ENCODE measurements at regions not wholly inside any gene's neighbourhood (a gene's known extent, or its start where the extent isn't known, plus 50 kb on each side); places are given as distances from the start of the nearest gene placed in this dataset.
"Not testable (repeated sequence)": the region's sequence is repeated elsewhere in the genome, so short reads cannot be mapped to it uniquely, and the experiment has no call there.

GRCh38 chr5:118506217-118506852, 482.0 kb downstream of the DTWD2 start:
- in situ Hi-C loops (cut with HindIII; ENCODE audit: low sequenced_read_pairs): no loop called here

- in situ Hi-C loops (cut with HindIII; ENCODE audit: low sequenced_read_pairs): not testable (repeated sequence)
These were observed 486.1 kb downstream of the DTWD2 start for GRCh38 chr5:118502232-118502631.

- in situ Hi-C loops (cut with HindIII; ENCODE audit: low sequenced_read_pairs): no loop called here
These were observed 497.0 kb downstream of the DTWD2 start for GRCh38 chr5:118491351-118491750.

- in situ Hi-C loops (cut with HindIII; ENCODE audit: low sequenced_read_pairs): no loop called here
These were observed 501.6 kb downstream of the DTWD2 start for GRCh38 chr5:118486647-118487225.

GRCh38 chr5:118479285-118479684, 509.1 kb downstream of the DTWD2 start:
- in situ Hi-C loops (cut with HindIII; ENCODE audit: low sequenced_read_pairs): no loop called here

GRCh38 chr5:118478852-118479251, 509.5 kb downstream of the DTWD2 start:
- in situ Hi-C loops (cut with HindIII; ENCODE audit: low sequenced_read_pairs): no loop called here

- in situ Hi-C loops (cut with HindIII; ENCODE audit: low sequenced_read_pairs): no loop called here
These were observed 520.3 kb downstream of the DTWD2 start for GRCh38 chr5:118468085-118468484.

GRCh38 chr5:118467103-118467502, 521.2 kb downstream of the DTWD2 start:
- in situ Hi-C loops (cut with HindIII; ENCODE audit: low sequenced_read_pairs): no loop called here

GRCh38 chr5:118466418-118466817, 521.9 kb downstream of the DTWD2 start:
- in situ Hi-C loops (cut with HindIII; ENCODE audit: low sequenced_read_pairs): no loop called here

- in situ Hi-C loops (cut with HindIII; ENCODE audit: low sequenced_read_pairs): not testable (repeated sequence)
These were observed 526.1 kb downstream of the DTWD2 start for GRCh38 chr5:118462276-118462675.

GRCh38 chr5:118461436-118461835, 526.9 kb downstream of the DTWD2 start:
- in situ Hi-C loops (cut with HindIII; ENCODE audit: low sequenced_read_pairs): no loop called here

GRCh38 chr5:118459490-118459889, 528.9 kb downstream of the DTWD2 start:
- in situ Hi-C loops (cut with HindIII; ENCODE audit: low sequenced_read_pairs): no loop called here

- in situ Hi-C loops (cut with HindIII; ENCODE audit: low sequenced_read_pairs): no loop called here
These were observed 532.3 kb downstream of the DTWD2 start for GRCh38 chr5:118456085-118456484.

GRCh38 chr5:118451697-118452247, 536.6 kb downstream of the DTWD2 start:
- in situ Hi-C loops (cut with HindIII; ENCODE audit: low sequenced_read_pairs): no loop called here

- in situ Hi-C loops (cut with HindIII; ENCODE audit: low sequenced_read_pairs): no loop called here
These were observed 537.6 kb downstream of the DTWD2 start for GRCh38 chr5:118450554-118451332.

GRCh38 chr5:118447350-118447749, 541.0 kb downstream of the DTWD2 start:
- in situ Hi-C loops (cut with HindIII; ENCODE audit: low sequenced_read_pairs): no loop called here

- in situ Hi-C loops (cut with HindIII; ENCODE audit: low sequenced_read_pairs): no loop called here
These were observed 546.4 kb downstream of the DTWD2 start for GRCh38 chr5:118441956-118442355.

- in situ Hi-C loops (cut with HindIII; ENCODE audit: low sequenced_read_pairs): no loop called here
These were observed 547.3 kb downstream of the DTWD2 start for GRCh38 chr5:118441034-118441433.

GRCh38 chr5:118440496-118440895, 547.9 kb downstream of the DTWD2 start:
- in situ Hi-C loops (cut with HindIII; ENCODE audit: low sequenced_read_pairs): no loop called here

GRCh38 chr5:118439831-118440230, 548.5 kb downstream of the DTWD2 start:
- in situ Hi-C loops (cut with HindIII; ENCODE audit: low sequenced_read_pairs): no loop called here

GRCh38 chr5:118435131-118435530, 553.2 kb downstream of the DTWD2 start:
- in situ Hi-C loops (cut with HindIII; ENCODE audit: low sequenced_read_pairs): no loop called here

- in situ Hi-C loops (cut with HindIII; ENCODE audit: low sequenced_read_pairs): no loop called here
These were observed 553.8 kb downstream of the DTWD2 start for GRCh38 chr5:118434522-118434921.

All from endothelial cell of hepatic sinusoid (primary cell).